OCI-LY3 (cell line): ENCODE measurements at regions not wholly inside any gene's neighbourhood (a gene's known extent, or its start where the extent isn't known, plus 50 kb on each side); places are given as distances from the start of the nearest gene placed in this dataset.
A peak's percentile ranks its signal among the peaks of the same experiment; 100 is the strongest.
"Not testable (repeated sequence)": the region's sequence is repeated elsewhere in the genome, so short reads cannot be mapped to it uniquely, and the experiment has no call there.

Experiments
- H2AFZ ChIP-seq: fragments of 200-600, 300-600 bp; shearing (Covaris generic); 2 replicates; pipeline ENCODE4 v1.6.0; 2014; ENCODE audit warnings: antibody characterized with exemption, low read depth, low read length
- H3K27ac ChIP-seq: fragments of 200-600, 300-600 bp; sonication (generic); 2 replicates; pipeline ENCODE4 v1.5.1; 2014; ENCODE audit warnings: mild to moderate bottlenecking, low read length, moderate library complexity, mixed read lengths
- H3K27me3 ChIP-seq: fragments of 200-600, 300-600 bp; sonication (generic); 2 replicates; pipeline ENCODE4 v1.6.1; 2014; ENCODE audit warnings: low read depth, low read length, mixed read lengths
- H3K36me3 ChIP-seq: fragments of 200-600, 300-600 bp; sonication (generic); replicated peaks from 2 replicates; pipeline ENCODE3; 2014; ENCODE audit warnings: low read depth, low read length, mixed read lengths
- H3K4me1 ChIP-seq: fragments of 300-600, 200-600 bp; sonication (generic); 2 replicates; pipeline ENCODE4 v1.6.1; 2014; ENCODE audit warnings: low read length, mixed read lengths
- H3K4me2 ChIP-seq: fragments of 200-600, 300-600 bp; sonication (generic); 2 replicates; pipeline ENCODE4 v1.6.1; 2014; ENCODE audit warnings: low read length, mixed read lengths
- H3K4me3 ChIP-seq: fragments of 300-600, 200-600 bp; sonication (generic); 2 replicates; pipeline ENCODE4 v1.5.1; 2014; ENCODE audit warnings: antibody characterized with exemption, mild to moderate bottlenecking, low read length, moderate library complexity
- H3K79me2 ChIP-seq: fragments of 300-600, 200-600 bp; shearing (Covaris generic); 2 replicates; pipeline ENCODE4 v1.6.1; 2014; ENCODE audit warnings: mild to moderate bottlenecking, low read length, mixed read lengths
- H3K9ac ChIP-seq: fragments of 300-600, 200-600 bp; shearing (Covaris generic); 2 replicates; pipeline ENCODE4 v1.6.0; 2014; ENCODE audit warnings: mild to moderate bottlenecking, low read length, moderate library complexity
- H3K9me3 ChIP-seq: fragments of 200-600, 300-600 bp; shearing (Covaris generic); 2 replicates; pipeline ENCODE4 v1.6.1; 2014; ENCODE audit warnings: low read length, mixed read lengths; ENCODE audit not compliant: insufficient read depth
- H4K20me1 ChIP-seq: fragments of 200-600, 300-600 bp; sonication (generic); 2 replicates; pipeline ENCODE4 v1.6.1; 2016; ENCODE audit warnings: low read length, mixed read lengths; ENCODE audit not compliant: insufficient read depth
- EZH2phosphoT487 ChIP-seq: fragments of 200-600 bp; shearing (Covaris generic); IDR thresholded peaks from 2 replicates; pipeline ENCODE4 v1.6.1; 2018; ENCODE audit warnings: antibody characterized with exemption, mixed run types, low read depth
- TF ChIP-seq, protein P1 (sequence below): fragments of 200-600, 300-600 bp; sonication (generic); IDR thresholded peaks from 2 replicates; pipeline ENCODE4 v1.5.1; 2014; ENCODE audit warnings: antibody characterized with exemption, low read length, low read depth

DNA sequence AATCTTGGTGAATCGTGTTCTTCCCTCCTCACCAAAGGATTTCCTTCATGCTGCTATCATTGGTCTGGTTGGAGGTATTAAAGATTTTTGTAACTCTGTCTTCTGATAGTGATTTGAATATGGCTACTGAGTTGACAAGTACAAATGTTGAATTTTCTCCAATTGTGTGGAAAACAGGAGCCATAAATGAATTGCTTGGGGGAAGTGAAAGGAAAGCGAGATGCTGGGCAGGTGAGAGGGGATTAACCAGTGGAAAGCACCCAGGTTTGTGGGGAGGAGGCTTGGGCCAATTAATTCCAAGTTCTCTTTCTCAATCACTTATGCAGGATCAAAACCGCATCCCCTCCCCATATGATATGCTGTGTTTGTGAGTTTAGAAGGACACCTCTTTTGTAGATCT lies 372.5 kb downstream of the IL20RB start:
- Histone ChIP-seq H3K4me2 (peak overlapping the region; percentile 77), H3K79me2 (no peaks in the 10 kb centered on the region), H3K4me1 (peaks cover 54% of the 10 kb centered on the region), H4K20me1 (no peaks in the 10 kb centered on the region), H3K9ac (peak overlapping the region; percentile 21; the same call in 1 of the 2 replicates), H3K27ac (peak overlapping the region; percentile 66), H3K27me3 (no peaks in the 10 kb centered on the region), H3K36me3 (peaks cover 15% of the 10 kb centered on the region), H2AFZ (no peak overlapping the region), H3K9me3 (peaks cover 16% of the 10 kb centered on the region; the same call in 1 of the 2 replicates), H3K4me3 (peak overlapping the region; percentile 50)
- TF ChIP-seq, protein P1, sequence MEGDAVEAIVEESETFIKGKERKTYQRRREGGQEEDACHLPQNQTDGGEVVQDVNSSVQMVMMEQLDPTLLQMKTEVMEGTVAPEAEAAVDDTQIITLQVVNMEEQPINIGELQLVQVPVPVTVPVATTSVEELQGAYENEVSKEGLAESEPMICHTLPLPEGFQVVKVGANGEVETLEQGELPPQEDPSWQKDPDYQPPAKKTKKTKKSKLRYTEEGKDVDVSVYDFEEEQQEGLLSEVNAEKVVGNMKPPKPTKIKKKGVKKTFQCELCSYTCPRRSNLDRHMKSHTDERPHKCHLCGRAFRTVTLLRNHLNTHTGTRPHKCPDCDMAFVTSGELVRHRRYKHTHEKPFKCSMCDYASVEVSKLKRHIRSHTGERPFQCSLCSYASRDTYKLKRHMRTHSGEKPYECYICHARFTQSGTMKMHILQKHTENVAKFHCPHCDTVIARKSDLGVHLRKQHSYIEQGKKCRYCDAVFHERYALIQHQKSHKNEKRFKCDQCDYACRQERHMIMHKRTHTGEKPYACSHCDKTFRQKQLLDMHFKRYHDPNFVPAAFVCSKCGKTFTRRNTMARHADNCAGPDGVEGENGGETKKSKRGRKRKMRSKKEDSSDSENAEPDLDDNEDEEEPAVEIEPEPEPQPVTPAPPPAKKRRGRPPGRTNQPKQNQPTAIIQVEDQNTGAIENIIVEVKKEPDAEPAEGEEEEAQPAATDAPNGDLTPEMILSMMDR: no peak
- no peak for TF ChIP-seq EZH2phosphoT487

DNA sequence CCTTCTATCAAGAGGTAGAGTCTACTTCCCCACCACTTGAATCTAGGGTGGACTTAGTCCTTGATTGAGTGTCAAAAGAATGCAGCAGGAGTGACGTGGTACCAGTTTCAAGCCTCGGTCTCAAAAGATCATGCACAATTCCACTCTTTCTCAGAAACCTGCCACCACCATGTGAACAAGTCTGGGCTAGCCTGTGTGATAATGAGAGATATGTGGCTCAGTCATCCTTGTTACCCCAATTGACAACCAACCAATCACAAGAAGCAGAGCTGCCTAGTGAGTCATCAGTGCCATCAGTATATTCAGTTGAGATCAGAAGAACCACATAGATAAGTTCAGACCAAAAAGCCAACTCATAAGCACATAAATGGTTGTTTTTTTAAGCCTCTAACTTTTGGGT lies 374.5 kb downstream of the IL20RB start:
- H2AFZ ChIP-seq: no peak overlapping the region
- no peak overlapping the region for H3K4me3 ChIP-seq
- no peaks in the 10 kb centered on the region for H3K79me2 ChIP-seq
- H4K20me1 ChIP-seq: no peaks in the 10 kb centered on the region
- H3K36me3 ChIP-seq: peaks cover 15% of the 10 kb centered on the region
- H3K27ac ChIP-seq: no peak overlapping the region
- TF ChIP-seq, protein P1: no peak
- TF ChIP-seq EZH2phosphoT487: no peak
- H3K9me3 ChIP-seq: peaks cover 16% of the 10 kb centered on the region; the same call in 1 of the 2 replicates
- H3K4me2 ChIP-seq: no peak overlapping the region
- no peak overlapping the region for H3K9ac ChIP-seq
- peaks cover 41% of the 10 kb centered on the region for H3K4me1 ChIP-seq
- no peaks in the 10 kb centered on the region for H3K27me3 ChIP-seq

- no peak overlapping the region for H3K9ac ChIP-seq
- TF ChIP-seq, protein P1: no peak
- no peak for TF ChIP-seq EZH2phosphoT487
Observed at GRCh38 chr3:137335478-137335877, 377.7 kb downstream of the IL20RB start.

GRCh38 chr3:137338400-137338799 lies 380.6 kb downstream of the IL20RB start:
- not testable (repeated sequence) for H3K27me3 ChIP-seq, H4K20me1 ChIP-seq, H3K4me3 ChIP-seq, H3K79me2 ChIP-seq, H3K4me1 ChIP-seq, H3K4me2 ChIP-seq, H2AFZ ChIP-seq, H3K27ac ChIP-seq, H3K9ac ChIP-seq
- H3K36me3 ChIP-seq: peaks cover 14% of the 10 kb centered on the region
- H3K9me3 ChIP-seq: peaks cover 32% of the 10 kb centered on the region; the same call in 1 of the 2 replicates

More at GRCh38 chr3:137335478-137335877, 377.7 kb downstream of the IL20RB start:
- peaks cover 41% of the 10 kb centered on the region; the same call in 1 of the 2 replicates for H3K9me3 ChIP-seq
- H3K79me2 ChIP-seq: no peaks in the 10 kb centered on the region
- peaks cover 13% of the 10 kb centered on the region for H3K4me1 ChIP-seq
- H3K4me3 ChIP-seq: no peak overlapping the region
- peaks cover 20% of the 10 kb centered on the region for H3K36me3 ChIP-seq
- no peaks in the 10 kb centered on the region for H4K20me1 ChIP-seq
- H3K27ac ChIP-seq: no peak overlapping the region
- no peak overlapping the region for H2AFZ ChIP-seq
- H3K27me3 ChIP-seq: no peaks in the 10 kb centered on the region
- no peak overlapping the region for H3K4me2 ChIP-seq
